GM19324 (cell line): ENCODE measurements at regions not wholly inside any gene's neighbourhood (a gene's known extent, or its start where the extent isn't known, plus 50 kb on each side); places are given as distances from the start of the nearest gene placed in this dataset.

Source experiments
- ATAC-seq: cut with Tn5 transposase; IDR thresholded peaks from one replicate; pipeline ENCODE4 v1.9.1; 2021; ENCODE audit warnings: mild to moderate bottlenecking, moderate library complexity; ENCODE audit not compliant: unreplicated experiment, low FRiP score

DNA sequence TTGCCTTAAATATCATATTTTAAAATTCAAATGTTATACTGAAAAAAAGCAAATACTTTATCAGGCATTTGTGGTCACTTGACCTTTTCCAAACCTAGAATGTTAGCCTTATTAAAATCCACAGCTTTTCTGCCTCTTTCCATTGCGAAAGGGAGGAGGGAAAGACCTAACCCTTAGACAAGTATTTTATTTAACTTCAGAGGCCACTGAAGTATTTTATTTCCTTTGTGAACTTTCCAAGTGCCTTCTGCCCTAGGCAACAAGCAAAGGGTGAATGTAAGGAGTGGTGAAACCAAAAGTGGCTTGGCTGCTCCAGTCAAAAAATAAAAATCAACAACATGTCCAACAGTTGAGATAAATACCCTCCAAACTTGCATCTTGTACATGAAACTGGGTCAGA lies 376.1 kb downstream of the EFNA5 start:
- ATAC-seq: no peak

GRCh38 chr5:107294211-107294550 lies 376.6 kb downstream of the EFNA5 start:
- peak; percentile 54 for ATAC-seq

GRCh38 chr5:107293541-107294210 lies 377.1 kb downstream of the EFNA5 start:
- ATAC-seq: no peak

DNA sequence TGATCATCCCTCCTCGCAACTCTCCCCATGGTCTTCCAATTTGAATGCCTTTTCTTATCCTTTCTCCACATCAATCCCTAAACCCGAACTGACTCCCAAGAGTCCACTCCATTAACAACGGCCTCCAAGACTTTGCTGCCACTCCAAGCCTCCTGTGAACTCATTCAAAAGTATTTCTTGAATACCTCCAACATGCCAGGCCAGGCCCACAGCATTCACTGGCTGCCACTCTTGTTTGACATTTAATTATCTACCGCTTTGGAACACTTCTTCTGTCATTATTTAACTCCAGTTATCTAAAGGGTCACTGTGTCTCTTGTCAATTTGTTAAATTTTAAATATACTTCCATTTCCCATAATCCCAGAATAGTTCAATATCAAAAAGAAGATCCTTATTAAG lies 378.9 kb downstream of the EFNA5 start:
- ATAC-seq: no peak

GRCh38 chr5:107290780-107291398 lies 379.8 kb downstream of the EFNA5 start:
- ATAC-seq: no peak

- ATAC-seq: peak; percentile 78
Observed at GRCh38 chr5:107289030-107289714, 381.6 kb downstream of the EFNA5 start.

GRCh38 chr5:107286447-107287098 lies 384.2 kb downstream of the EFNA5 start:
- no peak for ATAC-seq

- ATAC-seq: no peak
Observed at GRCh38 chr5:107285772-107286171, 385.0 kb downstream of the EFNA5 start.

- no peak for ATAC-seq
Observed at GRCh38 chr5:107284822-107285525, 385.8 kb downstream of the EFNA5 start.

DNA sequence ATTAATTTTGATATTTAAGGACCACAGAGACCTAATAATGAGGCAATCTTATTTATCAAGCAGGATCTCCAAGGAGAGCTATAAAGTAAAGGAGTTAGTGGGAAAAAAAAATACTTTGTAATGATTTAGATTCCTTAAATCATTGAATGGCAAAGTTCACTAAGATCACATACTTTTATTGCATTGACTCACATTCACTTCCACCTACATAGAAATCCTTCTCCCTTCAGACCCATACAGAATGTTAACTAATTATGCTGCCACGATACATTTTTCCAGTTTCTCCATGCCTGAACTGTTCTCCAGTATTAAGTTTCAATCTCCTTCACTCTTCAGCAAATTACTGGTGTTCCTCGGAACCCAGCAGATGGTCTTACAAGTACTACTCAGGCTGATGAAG lies 388.7 kb downstream of the EFNA5 start:
- ATAC-seq: no peak

- ATAC-seq: no peak
Observed at GRCh38 chr5:107278774-107279173, 392.0 kb downstream of the EFNA5 start.

DNA sequence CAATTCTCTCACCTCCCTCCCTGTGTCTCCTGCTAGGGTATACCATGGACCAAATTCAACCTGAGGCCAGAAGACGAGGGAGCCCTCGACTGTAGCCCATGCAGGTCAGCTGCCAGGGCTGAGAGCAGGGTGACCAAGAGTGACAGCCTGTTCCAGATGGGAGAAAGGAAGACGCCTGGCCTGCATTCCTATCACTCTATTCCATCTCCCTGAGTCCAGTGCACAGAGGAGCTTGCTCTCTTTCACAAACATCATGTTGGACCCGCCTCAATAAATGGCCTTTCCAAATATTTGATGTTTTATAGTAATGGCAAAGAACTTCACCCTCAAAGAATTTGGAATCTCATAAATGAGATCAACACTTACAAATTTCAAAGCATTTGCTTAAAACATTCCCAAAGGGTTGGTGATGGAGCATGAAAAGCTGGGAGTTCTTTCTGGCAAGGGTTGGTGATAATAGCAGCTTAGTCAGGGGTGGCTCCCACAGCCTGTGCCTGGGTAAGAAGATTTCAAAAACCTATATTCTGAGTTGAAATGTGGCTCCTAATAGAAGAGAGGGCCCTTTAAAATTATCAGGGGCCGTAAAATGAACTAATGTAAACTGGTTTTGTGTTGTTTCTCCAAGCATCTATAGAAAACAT lies 393.1 kb downstream of the EFNA5 start:
- no peak for ATAC-seq

DNA sequence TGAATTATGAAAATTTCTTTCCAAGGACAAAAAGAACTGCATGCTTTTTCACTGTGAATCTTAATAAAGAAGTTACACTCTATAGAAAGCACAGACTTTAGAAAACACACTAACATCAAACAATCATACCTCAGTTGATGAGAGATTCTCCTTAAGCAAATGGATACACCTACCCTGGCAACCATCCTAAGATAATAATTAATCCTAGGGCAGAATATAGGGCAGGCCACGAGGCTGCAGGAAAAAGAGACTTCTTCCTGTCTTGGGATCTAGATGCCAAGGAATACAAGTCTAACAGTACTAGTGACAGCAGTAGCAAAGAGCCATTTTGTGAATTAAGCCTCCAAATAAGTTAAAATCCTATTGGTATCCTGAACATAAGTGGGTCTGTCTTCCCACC lies 395.4 kb downstream of the EFNA5 start:
- ATAC-seq: no peak

DNA sequence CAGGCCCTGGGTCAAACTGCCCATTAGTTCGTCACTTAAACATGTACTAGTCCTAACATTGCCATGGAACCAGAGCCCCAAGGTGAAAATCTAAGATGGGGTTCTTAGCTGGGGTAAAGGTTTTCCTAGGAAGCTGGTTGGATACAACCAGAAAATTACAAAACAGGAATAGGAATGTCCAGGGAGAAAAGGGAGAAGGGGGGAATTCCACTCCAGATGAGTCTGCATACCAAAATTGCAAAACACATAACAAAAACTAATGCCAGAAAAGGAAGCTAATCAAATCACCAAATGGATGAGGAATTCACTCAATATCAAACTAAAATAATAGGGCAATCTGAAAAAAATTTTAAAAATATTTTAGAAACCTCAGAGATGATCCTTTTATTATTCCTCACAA lies 396.2 kb downstream of the EFNA5 start:
- ATAC-seq: no peak

DNA sequence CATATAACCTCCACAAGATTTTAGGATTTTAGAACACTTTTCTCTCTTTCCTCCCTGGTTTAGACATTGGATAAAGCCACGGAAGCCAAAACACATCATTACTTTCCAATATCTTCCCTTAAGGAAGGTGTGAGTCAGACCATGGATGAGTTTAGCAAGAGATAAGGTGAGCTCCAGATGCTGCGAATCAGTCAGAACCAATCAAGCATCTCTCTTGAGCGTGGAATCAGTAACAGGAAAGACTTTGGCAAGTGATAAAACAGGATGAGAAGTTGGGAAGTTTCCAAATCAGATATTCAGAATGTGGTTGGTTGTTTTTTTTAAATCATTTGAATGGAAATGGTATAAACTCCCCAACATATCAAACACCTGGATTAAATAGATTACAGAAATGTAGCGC lies 397.8 kb downstream of the EFNA5 start:
- ATAC-seq: no peak

DNA sequence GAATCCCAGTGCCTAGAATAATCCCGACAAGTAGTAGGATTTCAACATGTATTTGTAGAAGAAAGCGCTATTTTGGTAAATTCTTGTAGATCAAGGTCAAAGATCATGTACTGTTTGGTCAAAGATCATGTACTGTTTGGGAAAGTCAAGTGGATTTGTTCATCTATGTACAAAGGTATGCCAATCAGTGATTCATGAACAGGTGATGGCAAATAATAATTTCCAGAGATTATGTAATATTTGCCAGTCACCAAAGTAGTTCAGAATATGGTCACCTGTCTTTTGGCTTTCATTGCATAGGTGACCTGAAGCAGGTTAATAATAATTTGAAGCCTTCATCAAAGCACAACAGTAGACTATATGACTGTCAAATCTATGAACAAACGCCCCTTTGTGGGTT lies 398.2 kb downstream of the EFNA5 start:
- no peak for ATAC-seq

GRCh38 chr5:107271682-107272350 lies 398.9 kb downstream of the EFNA5 start:
- no peak for ATAC-seq

- ATAC-seq: no peak
Observed at GRCh38 chr5:107270561-107270960, 400.2 kb downstream of the EFNA5 start.

DNA sequence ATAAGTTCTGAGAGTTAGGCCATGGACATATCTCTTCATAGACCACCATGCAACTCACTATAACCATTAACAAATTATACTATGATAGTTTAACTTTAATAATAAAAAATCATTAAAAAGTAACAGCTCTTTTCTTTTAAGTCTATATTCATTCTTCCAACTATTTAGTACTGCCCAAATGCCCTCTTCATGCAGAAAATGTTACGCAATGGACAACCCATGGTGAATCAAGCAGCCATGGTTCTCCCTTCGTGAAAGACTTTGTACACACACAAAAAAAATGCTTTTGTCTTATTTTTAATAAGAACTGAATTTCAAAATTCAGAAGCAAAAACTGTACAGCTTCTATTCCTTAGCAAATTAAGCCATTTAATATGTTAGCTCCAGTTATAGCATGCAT lies 401.1 kb downstream of the EFNA5 start:
- ATAC-seq: no peak

DNA sequence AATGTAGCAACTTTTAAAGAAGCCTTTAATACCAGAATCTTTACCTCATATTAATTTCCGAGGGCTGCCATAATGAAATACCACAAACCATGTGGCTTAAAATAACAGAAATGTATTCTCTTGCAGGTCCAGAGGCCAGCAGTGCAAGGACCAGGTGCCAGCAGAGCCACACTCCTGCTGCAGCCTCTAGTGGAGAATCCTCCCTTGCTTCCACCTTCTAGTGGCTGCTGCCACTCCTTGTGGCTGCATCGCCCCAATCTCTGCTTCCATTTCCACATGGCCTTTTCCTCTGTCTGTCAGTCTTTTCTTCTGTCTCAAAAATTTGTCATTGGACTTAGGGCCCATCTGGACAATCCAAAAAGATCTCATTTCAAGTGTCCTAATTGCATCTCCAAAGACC lies 401.5 kb downstream of the EFNA5 start:
- no peak for ATAC-seq
